ENCODE measurements at regions not wholly inside any gene's neighbourhood (a gene's known extent, or its start where the extent isn't known, plus 50 kb on each side); places are given as distances from the start of the nearest gene placed in this dataset.
A peak's percentile ranks its signal among the peaks of the same experiment; 100 is the strongest.

DNA sequence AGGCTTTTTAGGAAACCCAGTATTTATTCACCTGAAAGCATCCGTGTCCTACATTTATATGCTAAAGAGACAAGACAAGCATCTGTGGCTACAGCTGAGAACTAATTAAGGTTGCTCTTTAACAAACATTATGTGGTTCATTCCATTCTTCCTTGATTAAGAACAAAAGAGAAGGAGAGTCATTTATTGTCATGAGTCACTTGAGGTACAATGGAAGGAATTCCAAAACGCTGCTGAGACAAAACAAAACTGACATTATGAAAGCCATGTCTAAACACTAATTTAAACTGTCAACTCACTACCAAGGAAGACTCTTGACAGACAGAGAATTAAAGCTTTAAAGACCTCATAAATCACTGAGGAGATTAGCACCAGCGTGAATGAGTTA, 214.4 kb downstream of the BMP4 start:
- Histone ChIP-seq H3K27me3 (ENCODE audit: insufficient read depth, low read length) (no peaks in the 10 kb centered on the region), H3K4me2 (ENCODE audit: insufficient read depth, insufficient read length, low read length) (peak overlapping the region; percentile 62), H3K79me1 (ENCODE audit: insufficient read depth, low read depth, low read length, poor library complexity, severe bottlenecking) (no peaks in the 10 kb centered on the region), H2BK15ac (ENCODE audit: low read depth, low read length) (no peak overlapping the region), H3K79me2 (ENCODE audit: insufficient read depth, low read length) (no peaks in the 10 kb centered on the region), H2BK20ac (ENCODE audit: low read depth, low read length, poor library complexity, severe bottlenecking) (no peak overlapping the region), H4K91ac (ENCODE audit: insufficient read length, low read depth, low read length) (no peak overlapping the region), H3K23ac (ENCODE audit: insufficient read length, low read depth, low read length) (no peak overlapping the region), H3K9me3 (ENCODE audit: control insufficient read depth, low read depth, low read length) (no peaks in the 10 kb centered on the region), H2AFZ (ENCODE audit: low read length) (no peak overlapping the region), H3K14ac (ENCODE audit: insufficient read depth, low read length) (no peak overlapping the region), H3K4me1 (ENCODE audit: insufficient read depth, low read length) (peaks cover 5% of the 10 kb centered on the region), H3K56ac (ENCODE audit: insufficient read length, low read depth, low read length) (no peak overlapping the region), H3T11ph (ENCODE audit: low read length) (no peak overlapping the region), H3K23me2 (ENCODE audit: insufficient read length, low read depth, low read length, poor library complexity, severe bottlenecking) (no peaks in the 10 kb centered on the region), H4K5ac (ENCODE audit: insufficient read length, low read depth, low read length) (no peak overlapping the region), H3K27ac (ENCODE audit: insufficient read length, low read depth, low read length) (peak overlapping the region; percentile 73), H2BK120ac (ENCODE audit: low read depth, low read length, poor library complexity, severe bottlenecking) (no peak overlapping the region), H2BK5ac (ENCODE audit: insufficient read length, low read length) (no peak overlapping the region), H3K4ac (ENCODE audit: low read depth, low read length) (no peak overlapping the region), H4K8ac (replicated peaks; ENCODE audit: insufficient read length, low read depth, low read length) (no peak overlapping the region), H2AK5ac (ENCODE audit: insufficient read length, low read length) (no peak overlapping the region), H3K9ac (ENCODE audit: extremely low read depth, insufficient read length, low read length) (no peak overlapping the region), H4K20me1 (ENCODE audit: control insufficient read depth, insufficient read depth, insufficient read length) (no peaks in the 10 kb centered on the region), H3K18ac (ENCODE audit: insufficient read length, low read depth, low read length) (no peak overlapping the region), H2BK12ac (ENCODE audit: insufficient read length, low read depth, low read length) (no peak overlapping the region)
- no peak for TF ChIP-seq CTCF (conservative IDR thresholded peaks at IDR 0.05)
- peaks cover 37 to 45% of the 10 kb centered on the region in 2 experiments for H3K4me1 Mint-ChIP-seq
- no peak for DNase-seq
- H3K9me3 Mint-ChIP-seq: no peaks in the 10 kb centered on the region; a peak in 1 of 5 replicates
- H3K27me3 Mint-ChIP-seq (ENCODE audit: low read depth): peaks cover 23% of the 10 kb centered on the region
- no peak overlapping the region for H3K4me3 Mint-ChIP-seq
- no CpG with 5 or more reads among the region's 3 CpGs for WGBS (ENCODE audit: extremely low coverage, insufficient read length, low lambda C conversion rate)
- H3K36me3 Mint-ChIP-seq (ENCODE audit: insufficient read depth in 1 of 3, low read depth in 3 of 3): peaks cover 0 to 2% (median 0%) of the 10 kb centered on the region in 3 experiments; a peak in 1 of 7 replicates
- H3K27ac Mint-ChIP-seq: peak overlapping the region in 2 of 3 experiments; percentile 76 to 91; a peak in 4 of 7 replicates
